Stimulated activated naive B cell treated with anti-CD40 and anti-IgM and Interleukin-4, amounts not matched to agents 10 μg/mL and 1 μg/mL and 100 μg/mL, for 72 hours (primary cell): ENCODE measurements at regions not wholly inside any gene's neighbourhood (a gene's known extent, or its start where the extent isn't known, plus 50 kb on each side); places are given as distances from the start of the nearest gene placed in this dataset.

Experiments used
- ATAC-seq, 2 donors: fragments of 150-1000 bp; cut with Tn5 transposase; replicated peaks; 2 replicates each; pipeline ENCODE4 v1.10.0; 2021; ENCODE audit warnings: moderate library complexity in 1 of 2
- DNase-seq: peaks from one replicate; pipeline ENCODE4 v3.0.0; 2021
- H3K27ac Mint-ChIP-seq: one replicate; pipeline ENCODE4 v1.8.0; 2022; ENCODE audit warnings: mild to moderate bottlenecking, mixed read lengths
- H3K27me3 Mint-ChIP-seq, 2 donors: one replicate each; pipeline ENCODE4 v1.8.0; 2022; ENCODE audit warnings: mixed read lengths in 2 of 2
- H3K36me3 Mint-ChIP-seq, 2 donors: one replicate each; pipeline ENCODE4 v1.8.0; 2022; ENCODE audit warnings: mixed read lengths in 2 of 2, mild to moderate bottlenecking in 1 of 2
- H3K4me1 Mint-ChIP-seq, 2 donors: one replicate each; pipeline ENCODE4 v1.8.0; 2022; ENCODE audit warnings: mixed read lengths in 2 of 2, mild to moderate bottlenecking in 1 of 2
- H3K4me3 Mint-ChIP-seq, 2 donors: one replicate each; pipeline ENCODE4 v1.8.0; 2022; ENCODE audit warnings: mild to moderate bottlenecking in 2 of 2, mixed read lengths in 2 of 2, moderate library complexity in 1 of 2
- H3K9me3 Mint-ChIP-seq, 2 donors: one replicate each; pipeline ENCODE4 v1.8.0; 2022; ENCODE audit warnings: mixed read lengths in 2 of 2, mild to moderate bottlenecking in 1 of 2

GRCh38 chr2:188878716-188879115, 95.5 kb upstream of the COL3A1 start:
- Mint-ChIP-seq H3K9me3 (peaks cover 0 to 8% of the 10 kb centered on the region in 2 donors), H3K4me3 (no peak overlapping the region), H3K4me1 (no peaks in the 10 kb centered on the region), H3K27me3 (no peaks in the 10 kb centered on the region), H3K36me3 (no peaks in the 10 kb centered on the region), H3K27ac (no peak overlapping the region)
- no peak for ATAC-seq
- no peak for DNase-seq

DNA sequence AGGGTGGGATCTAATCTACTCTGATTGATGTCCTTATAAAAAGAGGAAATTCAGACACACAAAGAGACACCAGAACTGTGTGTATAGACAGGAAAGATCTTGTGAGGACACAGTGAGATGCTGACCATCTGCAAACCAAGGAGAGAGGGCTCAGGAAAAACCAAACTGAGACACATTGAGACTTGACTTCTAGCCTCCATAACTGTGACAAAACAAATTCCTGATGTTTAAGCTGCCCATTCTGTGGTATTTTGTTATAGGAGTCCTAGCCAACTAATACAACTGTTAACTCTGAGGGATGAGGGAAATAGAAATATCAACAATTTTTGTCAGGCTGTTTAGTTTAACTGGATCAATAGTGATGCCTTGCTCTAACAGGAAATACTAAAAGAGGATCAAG, 93.4 kb upstream of the COL3A1 start:
- DNase-seq (no peak), ATAC-seq (no peak)
- no peak overlapping the region for H3K27ac Mint-ChIP-seq
- peaks cover 0 to 8% of the 10 kb centered on the region in 2 donors for H3K9me3 Mint-ChIP-seq
- no peaks in the 10 kb centered on the region for H3K36me3 Mint-ChIP-seq
- H3K4me1 Mint-ChIP-seq = no peaks in the 10 kb centered on the region
- H3K4me3 Mint-ChIP-seq = no peak overlapping the region
- H3K27me3 Mint-ChIP-seq = no peaks in the 10 kb centered on the region

DNA sequence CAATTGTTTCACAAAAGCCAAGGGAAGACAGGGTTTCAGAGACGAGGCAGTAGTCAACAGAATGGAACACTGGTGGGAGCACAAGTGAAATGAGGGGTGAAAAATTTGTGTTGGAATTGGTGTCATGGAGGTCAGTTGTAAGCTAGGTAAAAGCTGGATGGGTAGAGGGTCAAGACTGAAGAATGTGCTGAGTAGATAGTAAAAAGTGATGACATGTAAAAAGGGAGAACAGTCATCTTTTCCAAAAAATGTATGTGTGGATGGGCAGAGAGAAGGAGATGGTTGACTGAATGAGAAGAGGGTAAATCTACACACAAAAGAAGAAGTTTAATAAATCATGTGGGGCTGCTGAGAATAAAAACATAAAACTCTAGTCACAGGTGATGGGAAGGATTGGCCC, 92.7 kb upstream of the COL3A1 start:
- no peaks in the 10 kb centered on the region for H3K36me3 Mint-ChIP-seq
- H3K27ac Mint-ChIP-seq = no peak overlapping the region
- H3K27me3 Mint-ChIP-seq = no peaks in the 10 kb centered on the region
- peaks cover 0 to 8% of the 10 kb centered on the region in 2 donors for H3K9me3 Mint-ChIP-seq
- no peak for ATAC-seq
- no peaks in the 10 kb centered on the region for H3K4me1 Mint-ChIP-seq
- no peak for DNase-seq
- no peak overlapping the region for H3K4me3 Mint-ChIP-seq

- Mint-ChIP-seq H3K4me1 (no peaks in the 10 kb centered on the region), H3K27me3 (no peaks in the 10 kb centered on the region), H3K36me3 (no peaks in the 10 kb centered on the region), H3K4me3 (no peak overlapping the region), H3K27ac (no peak overlapping the region), H3K9me3 (peaks cover 1 to 8% of the 10 kb centered on the region in 2 donors)
- no peak for ATAC-seq
- DNase-seq = no peak
Observed at GRCh38 chr2:188884046-188884445, 90.1 kb upstream of the COL3A1 start.

GRCh38 chr2:188884517-188884916, 89.7 kb upstream of the COL3A1 start:
- Mint-ChIP-seq H3K4me3 (no peak overlapping the region), H3K36me3 (no peaks in the 10 kb centered on the region), H3K4me1 (no peaks in the 10 kb centered on the region), H3K9me3 (peaks cover 1 to 8% of the 10 kb centered on the region in 2 donors), H3K27ac (no peak overlapping the region), H3K27me3 (no peaks in the 10 kb centered on the region)
- ATAC-seq (no peak), DNase-seq (no peak)

- H3K9me3 Mint-ChIP-seq = peaks cover 0 to 1% of the 10 kb centered on the region in 2 donors
- H3K27ac Mint-ChIP-seq = no peak overlapping the region
- no peak for DNase-seq
- no peaks in the 10 kb centered on the region for H3K4me1 Mint-ChIP-seq
- no peaks in the 10 kb centered on the region for H3K27me3 Mint-ChIP-seq
- H3K4me3 Mint-ChIP-seq = no peak overlapping the region
- ATAC-seq = no peak
- H3K36me3 Mint-ChIP-seq = no peaks in the 10 kb centered on the region
Observed at GRCh38 chr2:188889187-188889586, 85.0 kb upstream of the COL3A1 start.

- ATAC-seq (no peak), DNase-seq (no peak)
- no peaks in the 10 kb centered on the region for H3K4me1 Mint-ChIP-seq
- no peaks in the 10 kb centered on the region for H3K27me3 Mint-ChIP-seq
- no peak overlapping the region for H3K4me3 Mint-ChIP-seq
- H3K9me3 Mint-ChIP-seq = peaks cover 0 to 1% of the 10 kb centered on the region in 2 donors
- no peak overlapping the region for H3K27ac Mint-ChIP-seq
- H3K36me3 Mint-ChIP-seq = no peaks in the 10 kb centered on the region
Observed at GRCh38 chr2:188890755-188891154, 83.4 kb upstream of the COL3A1 start.

GRCh38 chr2:188892636-188893035, 81.5 kb upstream of the COL3A1 start:
- Mint-ChIP-seq H3K9me3 (no peaks in the 10 kb centered on the region), H3K27me3 (no peaks in the 10 kb centered on the region), H3K36me3 (no peaks in the 10 kb centered on the region), H3K27ac (no peak overlapping the region), H3K4me3 (no peak overlapping the region), H3K4me1 (no peaks in the 10 kb centered on the region)
- DNase-seq = no peak
- ATAC-seq = no peak

DNA sequence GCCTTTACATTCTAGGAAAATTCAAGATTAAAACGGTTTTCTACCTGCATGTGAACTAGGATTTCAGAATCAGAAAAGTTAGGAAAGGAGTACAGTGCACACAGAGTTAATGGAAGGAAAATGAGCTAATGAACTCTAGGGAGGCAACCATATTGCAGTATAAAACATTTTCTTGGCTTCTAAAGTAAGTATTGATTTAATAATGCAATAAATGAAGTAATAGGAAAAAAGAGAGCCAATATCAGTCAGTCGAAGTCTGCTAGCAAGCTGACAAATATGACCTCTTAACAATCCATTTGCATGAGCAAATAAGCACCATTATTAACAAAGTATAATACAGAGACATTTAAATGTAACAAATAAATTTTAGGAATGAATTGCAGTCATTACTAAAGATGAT, 80.2 kb upstream of the COL3A1 start:
- Mint-ChIP-seq H3K4me3 (no peak overlapping the region), H3K27ac (no peak overlapping the region), H3K4me1 (no peaks in the 10 kb centered on the region), H3K9me3 (no peaks in the 10 kb centered on the region), H3K27me3 (no peaks in the 10 kb centered on the region), H3K36me3 (no peaks in the 10 kb centered on the region)
- ATAC-seq = no peak
- no peak for DNase-seq

DNA sequence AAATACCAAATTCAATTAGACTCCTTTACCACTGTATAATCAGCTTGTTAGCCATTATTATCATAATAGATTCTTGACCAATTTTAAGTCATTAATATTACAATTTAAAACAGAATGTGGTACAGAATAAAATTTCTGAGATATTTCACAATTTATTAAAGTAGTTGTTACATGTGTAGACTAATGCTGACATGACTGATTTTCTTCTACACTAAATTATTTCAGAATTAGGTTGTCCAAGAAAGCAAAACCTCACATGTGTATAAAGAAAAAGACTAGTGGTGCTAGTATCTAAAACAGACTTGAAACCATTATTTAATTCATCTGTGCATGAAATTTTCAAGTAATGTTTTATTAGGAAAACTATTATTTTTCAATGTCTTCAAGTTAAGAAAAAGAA, 79.2 kb upstream of the COL3A1 start:
- no peaks in the 10 kb centered on the region for H3K36me3 Mint-ChIP-seq

GRCh38 chr2:188897096-188897495, 77.1 kb upstream of the COL3A1 start:
- Mint-ChIP-seq H3K27me3 (no peaks in the 10 kb centered on the region), H3K36me3 (no peaks in the 10 kb centered on the region), H3K27ac (no peak overlapping the region), H3K4me1 (no peaks in the 10 kb centered on the region), H3K4me3 (no peak overlapping the region), H3K9me3 (no peaks in the 10 kb centered on the region)
- DNase-seq = no peak
- no peak for ATAC-seq

More for the DNA sequence above, 79.2 kb upstream of the COL3A1 start:
- Mint-ChIP-seq H3K9me3 (no peaks in the 10 kb centered on the region), H3K4me1 (no peaks in the 10 kb centered on the region), H3K27ac (no peak overlapping the region), H3K27me3 (no peaks in the 10 kb centered on the region), H3K4me3 (no peak overlapping the region)
- DNase-seq (no peak), ATAC-seq (no peak)

- H3K4me3 Mint-ChIP-seq = no peak overlapping the region
- H3K36me3 Mint-ChIP-seq = no peaks in the 10 kb centered on the region
- H3K4me1 Mint-ChIP-seq = no peaks in the 10 kb centered on the region
- H3K9me3 Mint-ChIP-seq = peaks cover 0 to 2% of the 10 kb centered on the region in 2 donors
- DNase-seq = no peak
- no peak overlapping the region for H3K27ac Mint-ChIP-seq
- no peak for ATAC-seq
- H3K27me3 Mint-ChIP-seq = no peaks in the 10 kb centered on the region
Observed at GRCh38 chr2:188898261-188898660, 75.9 kb upstream of the COL3A1 start.

- DNase-seq (no peak), ATAC-seq (no peak)
- peaks cover 0 to 2% of the 10 kb centered on the region in 2 donors for H3K9me3 Mint-ChIP-seq
- H3K36me3 Mint-ChIP-seq = no peaks in the 10 kb centered on the region
- H3K4me1 Mint-ChIP-seq = no peaks in the 10 kb centered on the region
- no peaks in the 10 kb centered on the region for H3K27me3 Mint-ChIP-seq
- no peak overlapping the region for H3K27ac Mint-ChIP-seq
- no peak overlapping the region for H3K4me3 Mint-ChIP-seq
Observed at GRCh38 chr2:188902901-188903491, 71.2 kb upstream of the COL3A1 start.

- Mint-ChIP-seq H3K4me1 (no peaks in the 10 kb centered on the region), H3K9me3 (peaks cover 0 to 2% of the 10 kb centered on the region in 2 donors), H3K27ac (no peak overlapping the region), H3K27me3 (no peaks in the 10 kb centered on the region), H3K4me3 (no peak overlapping the region), H3K36me3 (no peaks in the 10 kb centered on the region)
- DNase-seq = no peak
- no peak for ATAC-seq
Observed at GRCh38 chr2:188903740-188904139, 70.4 kb upstream of the COL3A1 start.

- DNase-seq (no peak), ATAC-seq (no peak)
- Mint-ChIP-seq H3K27me3 (no peaks in the 10 kb centered on the region), H3K36me3 (no peaks in the 10 kb centered on the region), H3K27ac (no peak overlapping the region), H3K4me3 (no peak overlapping the region), H3K4me1 (no peaks in the 10 kb centered on the region), H3K9me3 (no peaks in the 10 kb centered on the region)
Observed at GRCh38 chr2:188909036-188909435, 65.1 kb upstream of the COL3A1 start.

DNA sequence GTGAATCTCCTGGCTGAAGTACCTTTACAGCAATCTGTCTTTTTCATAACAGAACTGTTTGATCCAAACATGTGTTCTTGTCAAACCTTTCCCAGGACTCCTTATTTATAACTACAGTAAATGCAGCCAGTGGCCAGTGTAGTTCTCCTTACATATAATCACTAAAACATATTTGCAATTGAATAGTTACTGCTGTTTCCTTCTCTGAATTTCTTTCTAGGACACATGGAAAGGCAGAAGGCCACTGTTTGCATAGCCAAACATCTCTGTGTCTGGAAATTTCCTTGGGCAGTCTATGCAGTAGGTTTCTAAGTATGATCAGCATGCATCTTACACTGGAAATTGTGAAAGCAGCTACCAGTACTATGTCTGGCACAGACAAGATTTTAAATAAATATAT, 57.4 kb upstream of the COL3A1 start:
- DNase-seq (no peak), ATAC-seq (no peak)
- Mint-ChIP-seq H3K9me3 (peaks cover 0 to 6% of the 10 kb centered on the region in 2 donors), H3K27me3 (no peaks in the 10 kb centered on the region), H3K27ac (no peak overlapping the region), H3K4me1 (no peaks in the 10 kb centered on the region), H3K36me3 (no peaks in the 10 kb centered on the region), H3K4me3 (no peak overlapping the region)
